ENCODE measurements at regions not wholly inside any gene's neighbourhood (a gene's known extent, or its start where the extent isn't known, plus 50 kb on each side); places are given as distances from the start of the nearest gene placed in this dataset.

DNA sequence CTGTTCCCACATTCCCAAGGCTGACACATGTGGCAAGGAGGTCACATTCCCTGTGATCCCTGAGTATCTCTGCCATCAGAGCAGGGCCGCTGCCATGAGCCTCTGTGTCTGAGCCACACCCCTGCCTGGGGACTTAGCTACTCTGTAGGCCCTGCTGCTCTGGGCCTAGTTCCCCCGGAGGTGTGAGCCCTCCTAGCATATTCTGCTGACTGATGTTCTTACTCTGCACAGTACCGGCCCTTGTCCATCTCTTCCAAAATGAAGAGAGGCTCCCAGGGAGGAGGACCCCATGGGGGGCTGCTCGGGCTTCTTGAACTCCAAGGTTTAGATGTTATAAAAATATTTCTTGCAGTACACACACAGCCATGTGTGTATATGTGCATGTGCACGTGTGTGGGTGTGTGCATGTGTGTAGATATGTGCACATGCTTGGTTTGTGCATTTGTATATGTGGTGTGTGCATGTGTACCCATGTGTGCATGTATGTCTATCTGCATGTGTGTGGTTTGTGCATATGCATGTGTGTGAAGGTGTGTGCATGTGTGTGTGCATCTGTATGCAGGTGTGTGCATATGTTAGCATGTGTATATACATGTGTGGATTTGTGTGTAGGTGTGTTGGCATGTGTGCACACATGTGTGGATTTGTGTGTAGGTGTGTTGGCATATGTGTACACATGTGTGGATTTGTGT, 101.2 kb downstream of the ERMARD start:
- TF ChIP-seq, protein P1, sequence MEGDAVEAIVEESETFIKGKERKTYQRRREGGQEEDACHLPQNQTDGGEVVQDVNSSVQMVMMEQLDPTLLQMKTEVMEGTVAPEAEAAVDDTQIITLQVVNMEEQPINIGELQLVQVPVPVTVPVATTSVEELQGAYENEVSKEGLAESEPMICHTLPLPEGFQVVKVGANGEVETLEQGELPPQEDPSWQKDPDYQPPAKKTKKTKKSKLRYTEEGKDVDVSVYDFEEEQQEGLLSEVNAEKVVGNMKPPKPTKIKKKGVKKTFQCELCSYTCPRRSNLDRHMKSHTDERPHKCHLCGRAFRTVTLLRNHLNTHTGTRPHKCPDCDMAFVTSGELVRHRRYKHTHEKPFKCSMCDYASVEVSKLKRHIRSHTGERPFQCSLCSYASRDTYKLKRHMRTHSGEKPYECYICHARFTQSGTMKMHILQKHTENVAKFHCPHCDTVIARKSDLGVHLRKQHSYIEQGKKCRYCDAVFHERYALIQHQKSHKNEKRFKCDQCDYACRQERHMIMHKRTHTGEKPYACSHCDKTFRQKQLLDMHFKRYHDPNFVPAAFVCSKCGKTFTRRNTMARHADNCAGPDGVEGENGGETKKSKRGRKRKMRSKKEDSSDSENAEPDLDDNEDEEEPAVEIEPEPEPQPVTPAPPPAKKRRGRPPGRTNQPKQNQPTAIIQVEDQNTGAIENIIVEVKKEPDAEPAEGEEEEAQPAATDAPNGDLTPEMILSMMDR (IDR thresholded peaks at IDR 0.05; ENCODE audit: low read depth, low read length): no peak

DNA sequence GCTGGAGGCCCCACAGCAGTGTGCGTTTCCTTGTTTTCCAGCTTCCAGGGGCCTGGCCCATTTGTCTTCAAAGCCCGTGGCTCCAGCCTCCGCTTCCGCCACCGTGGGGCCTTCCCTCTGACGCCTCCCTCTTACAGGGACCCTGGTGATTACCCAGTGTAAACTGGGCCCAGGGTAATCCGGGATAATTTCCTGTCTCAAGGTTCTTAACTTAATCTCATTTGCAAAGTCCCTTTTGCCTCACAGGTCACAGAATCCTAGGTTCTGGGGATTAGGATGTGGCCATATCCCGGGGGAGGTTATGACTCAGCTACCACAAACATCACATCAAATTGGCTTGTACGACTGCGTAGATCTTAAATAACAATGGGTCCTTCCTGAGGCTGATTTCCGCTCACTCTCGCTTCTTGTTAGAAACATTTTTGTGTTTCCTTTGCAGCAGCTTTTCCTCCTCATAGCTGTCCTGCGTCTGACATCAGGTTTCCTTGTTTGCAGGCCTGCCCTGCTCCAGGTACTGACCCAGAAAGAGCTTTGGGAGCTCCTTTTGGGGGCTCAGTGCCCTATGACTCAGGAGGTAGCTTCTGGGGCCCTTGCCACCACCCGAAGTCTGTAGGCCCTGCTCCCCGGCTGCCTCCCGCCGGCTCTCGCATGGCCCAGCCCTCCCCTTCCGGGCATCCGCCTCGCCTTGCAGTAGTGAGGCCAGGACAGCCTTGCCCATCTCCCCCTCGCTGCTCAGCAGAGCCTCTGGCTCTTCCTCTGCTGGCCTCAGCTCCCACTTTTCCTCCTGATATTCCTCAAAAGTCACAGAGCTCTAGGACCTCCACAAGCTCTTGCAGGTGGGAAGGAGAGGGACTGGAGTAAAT, 100.5 kb downstream of the ERMARD start:
- TF ChIP-seq, protein P1 (IDR thresholded peaks at IDR 0.05; ENCODE audit: low read depth, low read length): no peak
- H3K4me3 ChIP-seq (ENCODE audit: low read depth, low read length): no peak overlapping the region

More for the DNA sequence above, 101.2 kb downstream of the ERMARD start:
- H3K4me3 ChIP-seq (ENCODE audit: low read depth, low read length): no peak overlapping the region

DNA sequence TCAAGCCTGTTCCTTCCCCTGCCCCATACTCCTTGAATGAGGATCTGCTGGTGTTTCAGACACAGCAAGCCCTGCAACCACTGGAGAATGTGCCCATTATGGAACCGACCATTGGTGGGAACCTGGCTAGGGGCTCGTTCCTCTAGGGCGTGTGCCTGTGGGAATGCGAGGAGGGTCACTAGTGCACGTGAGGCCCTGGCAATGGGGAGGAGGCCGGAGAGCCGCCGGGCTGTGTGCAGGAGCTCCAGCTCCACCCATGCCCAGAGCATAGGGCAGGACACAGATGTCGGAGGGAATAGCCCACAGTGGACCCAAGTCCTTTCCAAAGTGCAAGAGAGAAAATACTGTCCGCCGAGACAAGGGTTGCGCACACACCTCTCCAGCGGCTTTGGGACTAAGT, 99.3 kb downstream of the ERMARD start:
- TF ChIP-seq, protein P1 (IDR thresholded peaks at IDR 0.05; ENCODE audit: low read depth, low read length): no peak
- H3K4me3 ChIP-seq (ENCODE audit: low read depth, low read length): no peak overlapping the region

DNA sequence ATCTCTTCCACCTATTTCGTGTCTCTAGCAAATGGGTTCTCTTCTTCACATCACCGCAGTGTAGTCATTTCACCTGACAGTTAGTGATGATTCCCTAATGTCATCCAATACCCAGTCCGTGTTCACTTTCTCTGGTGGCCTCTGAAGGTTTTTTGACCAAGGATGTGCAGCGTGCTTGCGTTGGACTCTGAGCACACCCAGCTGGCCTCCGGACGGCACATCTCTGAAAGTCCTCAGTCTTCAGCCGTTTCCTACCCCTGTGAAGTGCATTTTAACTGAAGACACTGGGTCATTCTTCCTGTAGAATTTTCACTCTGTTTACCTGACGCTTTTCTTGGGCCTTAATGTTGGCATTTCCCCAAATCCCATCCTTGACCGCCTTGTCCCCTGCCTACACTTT, 98.7 kb downstream of the ERMARD start:
- no peak overlapping the region for H3K4me3 ChIP-seq (ENCODE audit: low read depth, low read length)
- TF ChIP-seq, protein P1 (IDR thresholded peaks at IDR 0.05; ENCODE audit: low read depth, low read length): no peak

DNA sequence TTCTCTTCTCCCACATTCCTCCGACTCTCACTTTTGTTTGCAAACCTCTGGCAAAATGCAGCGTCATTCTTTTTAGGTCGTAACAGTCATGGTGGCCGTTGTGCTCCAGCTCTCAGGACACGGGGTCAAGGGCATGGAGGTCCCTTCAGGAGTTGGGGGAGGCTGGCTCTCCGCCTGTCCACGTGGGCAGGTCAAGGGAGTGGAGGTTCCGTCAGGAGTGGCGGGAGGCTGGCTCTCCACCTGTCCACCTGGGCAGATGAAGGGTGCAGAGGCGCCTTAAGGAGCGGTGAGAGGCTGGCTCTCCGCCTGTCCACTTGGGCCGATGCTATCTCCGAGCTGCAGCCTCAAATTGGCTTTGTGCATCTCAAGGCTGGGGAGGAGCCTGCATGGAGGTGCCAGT, 98.0 kb downstream of the ERMARD start:
- TF ChIP-seq, protein P1 (IDR thresholded peaks at IDR 0.05; ENCODE audit: low read depth, low read length): no peak
- H3K4me3 ChIP-seq (ENCODE audit: low read depth, low read length): no peak overlapping the region

DNA sequence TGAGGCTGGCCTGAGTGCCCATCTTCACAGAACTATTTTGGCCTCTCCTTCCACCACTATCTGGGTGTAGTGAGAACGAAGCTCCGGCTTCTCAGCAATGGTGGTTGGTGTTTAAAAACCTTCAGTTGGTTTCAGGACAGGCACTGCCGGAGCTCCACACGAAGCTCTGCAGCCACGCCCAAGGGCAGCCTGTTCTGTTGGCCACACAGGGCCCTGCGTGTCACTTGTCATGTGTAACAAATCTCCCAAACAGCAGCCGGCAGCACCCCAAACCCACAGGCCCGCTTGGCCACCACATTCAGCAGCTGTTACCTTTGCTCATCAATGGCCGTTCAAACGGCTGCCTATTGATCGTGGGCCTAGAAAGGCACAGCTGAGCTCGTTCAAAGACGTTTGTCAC, 97.5 kb downstream of the ERMARD start:
- TF ChIP-seq, protein P1 (IDR thresholded peaks at IDR 0.05; ENCODE audit: low read depth, low read length): no peak
- H3K4me3 ChIP-seq (ENCODE audit: low read depth, low read length): no peak overlapping the region

DNA sequence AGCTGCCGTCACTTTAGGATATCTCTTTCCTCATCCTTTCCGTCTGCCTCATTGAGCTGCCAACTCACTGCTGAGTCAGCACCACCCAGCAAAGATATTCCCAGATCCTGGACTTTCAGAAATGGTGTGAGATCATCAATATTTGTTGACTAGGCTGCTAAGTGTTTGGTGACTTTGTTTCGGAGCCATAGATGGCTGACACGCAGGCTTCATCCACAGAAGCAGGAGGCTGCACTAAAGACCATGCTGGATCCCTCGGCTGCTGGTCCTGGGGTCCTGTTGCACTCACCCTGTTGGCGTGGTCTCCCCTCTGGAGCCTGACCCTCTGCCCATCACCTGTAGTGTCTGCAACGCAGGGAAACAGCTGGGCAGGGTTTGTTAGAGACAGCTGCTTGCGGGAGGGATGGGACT, 96.5 kb downstream of the ERMARD start:
- TF ChIP-seq, protein P1 (IDR thresholded peaks at IDR 0.05; ENCODE audit: low read depth, low read length): no peak
- no peak overlapping the region for H3K4me3 ChIP-seq (ENCODE audit: low read depth, low read length)

Measured in WI38 (cell line).